ENCODE measurements at regions not wholly inside any gene's neighbourhood (a gene's known extent, or its start where the extent isn't known, plus 50 kb on each side); places are given as distances from the start of the nearest gene placed in this dataset.
"Not testable (repeated sequence)": the region's sequence is repeated elsewhere in the genome, so short reads cannot be mapped to it uniquely, and the experiment has no call there.

DNA sequence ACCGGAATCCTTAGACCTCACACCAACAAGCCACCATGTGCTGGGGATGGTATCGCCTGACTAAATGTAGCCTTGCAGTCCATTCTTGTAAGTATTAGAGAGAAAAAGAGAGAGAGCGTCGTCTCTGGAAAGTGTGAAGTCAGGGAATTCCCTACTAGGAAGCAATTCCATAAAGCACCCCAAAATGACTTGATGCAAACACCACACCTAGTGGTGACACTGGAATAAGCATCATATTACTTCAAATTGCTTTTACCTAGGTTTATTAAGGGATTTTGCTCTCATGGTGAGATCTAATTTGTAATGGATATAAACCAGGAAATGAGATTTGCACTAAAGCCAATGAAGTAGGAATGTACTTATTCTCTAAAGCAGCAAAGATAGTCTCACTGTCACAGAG, 111.4 kb upstream of the METTL9 start:
- H3K27me3 ChIP-seq (ENCODE audit: control insufficient read depth in 2 of 2, insufficient read depth in 2 of 2, low read length in 2 of 2); H3K9me3 ChIP-seq (replicated peaks; ENCODE audit: control insufficient read depth, insufficient read depth, low read depth, low read length); H3K27ac ChIP-seq (ENCODE audit: extremely low read depth, low read depth, low read length); H3K9me1 ChIP-seq (ENCODE audit: control insufficient read depth, insufficient read depth, low read length); FAIRE-seq; H2AFZ ChIP-seq (ENCODE audit: low read depth, low read length); H3K4me1 ChIP-seq (replicated peaks in 1 of 2; ENCODE audit: control insufficient read depth in 2 of 2, insufficient read depth in 2 of 2, low read length in 2 of 2); POLR2A ChIA-PET; H3K79me2 ChIP-seq (ENCODE audit: control insufficient read depth, insufficient read depth, low read length); CTCF ChIA-PET (ENCODE audit: low intra/inter-chr PET ratio); H3K4me2 ChIP-seq (ENCODE audit: insufficient read depth, low read length); intact Hi-C loops (cut with micrococcal nuclease); H3K4me3 ChIP-seq; BruUV-seq (replicated peaks); H3K9ac ChIP-seq (ENCODE audit: insufficient read depth in 1 of 2, low read depth in 2 of 2, low read length in 2 of 2); ATAC-seq; H4K20me1 ChIP-seq (replicated peaks; ENCODE audit: control insufficient read depth, insufficient read depth, low read length); H3K36me3 ChIP-seq (ENCODE audit: control insufficient read depth, insufficient read depth, low read length): not testable (repeated sequence)
- peak in 1 of 4 experiments; percentile 5 for DNase-seq (ENCODE audit: extremely low read depth in 1 of 4, low spot score in 3 of 4)
- in situ Hi-C loops (cut with MboI), result loop anchor here (25.0 kb wide), 1 partner anchor 449 kb away; no protein-coding TSS in a partner anchor
- WGBS (ENCODE audit: insufficient coverage, low coverage, missing lambda C conversion rate), result 100% methylated on average over 2 of the region's 4 CpGs

GRCh38 chr16:21499046-21499445, 100.3 kb upstream of the METTL9 start:
- ATAC-seq; H3K9me3 ChIP-seq (replicated peaks; ENCODE audit: control insufficient read depth, insufficient read depth, low read depth, low read length); POLR2A ChIA-PET; intact Hi-C loops (cut with micrococcal nuclease); H3K27ac ChIP-seq (ENCODE audit: extremely low read depth, low read depth, low read length); CTCF ChIA-PET (ENCODE audit: low intra/inter-chr PET ratio); BruUV-seq (replicated peaks); H3K27me3 ChIP-seq (ENCODE audit: control insufficient read depth in 2 of 2, insufficient read depth in 2 of 2, low read length in 2 of 2); H3K9me1 ChIP-seq (ENCODE audit: control insufficient read depth, insufficient read depth, low read length); DNase-seq (ENCODE audit: extremely low read depth in 1 of 4, low spot score in 3 of 4); FAIRE-seq; H2AFZ ChIP-seq (ENCODE audit: low read depth, low read length); H3K4me2 ChIP-seq (ENCODE audit: insufficient read depth, low read length); H3K36me3 ChIP-seq (ENCODE audit: control insufficient read depth, insufficient read depth, low read length); H3K9ac ChIP-seq (ENCODE audit: insufficient read depth in 1 of 2, low read depth in 2 of 2, low read length in 2 of 2); H3K4me3 ChIP-seq: not testable (repeated sequence)
- Histone ChIP-seq H3K4me1 (replicated peaks in 1 of 2; ENCODE audit: control insufficient read depth in 2 of 2, insufficient read depth in 2 of 2, low read length in 2 of 2) (peaks cover 0 to 12% of the 10 kb centered on the region in 2 experiments; a peak in 3 of 5 replicates), H3K79me2 (ENCODE audit: control insufficient read depth, insufficient read depth, low read length) (peaks cover 30% of the 10 kb centered on the region), H4K20me1 (replicated peaks; ENCODE audit: control insufficient read depth, insufficient read depth, low read length) (peaks cover 12% of the 10 kb centered on the region; the same call in 1 of the 2 replicates)
- in situ Hi-C loops (cut with MboI), result loop anchor here (25.0 kb wide), 1 partner anchor 438 kb away; no protein-coding TSS in a partner anchor
- 100% methylated on average over 3 of the region's 9 CpGs for WGBS (ENCODE audit: insufficient coverage, low coverage, missing lambda C conversion rate)
